ENCODE measurements at regions not wholly inside any gene's neighbourhood (a gene's known extent, or its start where the extent isn't known, plus 50 kb on each side); places are given as distances from the start of the nearest gene placed in this dataset.

DNA sequence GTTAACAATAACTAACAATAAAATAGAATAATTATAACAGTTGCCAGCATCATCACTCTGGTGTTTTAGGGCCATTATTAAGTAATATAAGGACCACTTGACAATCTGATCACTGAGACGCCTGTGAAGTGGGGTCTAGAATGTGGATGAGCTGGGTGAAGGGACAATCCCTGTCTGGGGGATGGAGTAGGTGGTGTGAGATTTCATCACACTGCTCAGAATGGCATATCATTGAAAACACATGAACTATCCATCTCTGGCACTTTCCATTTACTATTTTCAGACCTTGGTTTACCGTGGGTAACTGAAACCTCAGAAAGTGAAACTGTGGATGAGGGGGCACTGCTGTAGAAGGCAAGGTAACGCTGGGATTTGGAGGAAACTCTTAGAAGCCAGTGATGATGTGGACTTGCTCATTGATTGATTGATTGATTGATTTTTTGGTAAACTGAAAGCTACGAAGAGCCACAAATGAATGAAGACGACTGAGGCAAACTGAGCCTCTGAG, 204.4 kb upstream of the TWIST2 start:
- TF ChIP-seq, protein P1, sequence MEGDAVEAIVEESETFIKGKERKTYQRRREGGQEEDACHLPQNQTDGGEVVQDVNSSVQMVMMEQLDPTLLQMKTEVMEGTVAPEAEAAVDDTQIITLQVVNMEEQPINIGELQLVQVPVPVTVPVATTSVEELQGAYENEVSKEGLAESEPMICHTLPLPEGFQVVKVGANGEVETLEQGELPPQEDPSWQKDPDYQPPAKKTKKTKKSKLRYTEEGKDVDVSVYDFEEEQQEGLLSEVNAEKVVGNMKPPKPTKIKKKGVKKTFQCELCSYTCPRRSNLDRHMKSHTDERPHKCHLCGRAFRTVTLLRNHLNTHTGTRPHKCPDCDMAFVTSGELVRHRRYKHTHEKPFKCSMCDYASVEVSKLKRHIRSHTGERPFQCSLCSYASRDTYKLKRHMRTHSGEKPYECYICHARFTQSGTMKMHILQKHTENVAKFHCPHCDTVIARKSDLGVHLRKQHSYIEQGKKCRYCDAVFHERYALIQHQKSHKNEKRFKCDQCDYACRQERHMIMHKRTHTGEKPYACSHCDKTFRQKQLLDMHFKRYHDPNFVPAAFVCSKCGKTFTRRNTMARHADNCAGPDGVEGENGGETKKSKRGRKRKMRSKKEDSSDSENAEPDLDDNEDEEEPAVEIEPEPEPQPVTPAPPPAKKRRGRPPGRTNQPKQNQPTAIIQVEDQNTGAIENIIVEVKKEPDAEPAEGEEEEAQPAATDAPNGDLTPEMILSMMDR (tag by site-specific recombination; IDR thresholded peaks at IDR 0.05) = no peak
- TF ChIP-seq, protein P2, sequence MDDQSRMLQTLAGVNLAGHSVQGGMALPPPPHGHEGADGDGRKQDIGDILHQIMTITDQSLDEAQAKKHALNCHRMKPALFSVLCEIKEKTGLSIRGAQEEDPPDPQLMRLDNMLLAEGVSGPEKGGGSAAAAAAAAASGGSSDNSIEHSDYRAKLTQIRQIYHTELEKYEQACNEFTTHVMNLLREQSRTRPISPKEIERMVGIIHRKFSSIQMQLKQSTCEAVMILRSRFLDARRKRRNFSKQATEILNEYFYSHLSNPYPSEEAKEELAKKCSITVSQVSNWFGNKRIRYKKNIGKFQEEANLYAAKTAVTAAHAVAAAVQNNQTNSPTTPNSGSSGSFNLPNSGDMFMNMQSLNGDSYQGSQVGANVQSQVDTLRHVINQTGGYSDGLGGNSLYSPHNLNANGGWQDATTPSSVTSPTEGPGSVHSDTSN (CRISPR knock-in tag; IDR thresholded peaks at IDR 0.05) = no peak
- TF ChIP-seq TCF7L2 (IDR thresholded peaks at IDR 0.05; ENCODE audit: borderline replicate concordance, low read depth, low read length) = no peak
- no peak for TF ChIP-seq ZNF350 (tag by site-specific recombination; IDR thresholded peaks at IDR 0.05)
- no peak for TF ChIP-seq ZNF426 (tag by site-specific recombination; IDR thresholded peaks at IDR 0.05)
- no peak for TF ChIP-seq ZNF274 (IDR thresholded peaks at IDR 0.05; ENCODE audit: low read length)
- TF ChIP-seq ZNF274 (tag by site-specific recombination; IDR thresholded peaks at IDR 0.05; ENCODE audit: borderline replicate concordance) = no peak
- no peak for TF ChIP-seq SCRT2 (tag by site-specific recombination; IDR thresholded peaks at IDR 0.05)
- TF ChIP-seq ZNF433 (tag by site-specific recombination; IDR thresholded peaks at IDR 0.05; ENCODE audit: low read depth) = no peak
- TF ChIP-seq ZNF239 (tag by site-specific recombination; IDR thresholded peaks at IDR 0.05) = no peak
